ENCODE measurements at regions not wholly inside any gene's neighbourhood (a gene's known extent, or its start where the extent isn't known, plus 50 kb on each side); places are given as distances from the start of the nearest gene placed in this dataset.

- Histone ChIP-seq H3K4me3 (ENCODE audit: low read depth, low read length) (no peak overlapping the region), H3K27me3 (ENCODE audit: control insufficient read depth, insufficient read depth, low read length) (no peaks in the 10 kb centered on the region; the same call in 1 of the 2 replicates), H3K36me3 (ENCODE audit: control insufficient read depth, insufficient read depth, low read length) (no peaks in the 10 kb centered on the region)
- POLR2A ChIA-PET, result no interaction called here
- no peak for TF ChIP-seq CTCF (IDR thresholded peaks at IDR 0.05; ENCODE audit: insufficient read depth, low read depth, low read length)
- CTCF ChIA-PET, result no interaction called here
- DNase-seq (ENCODE audit: low read depth), result no peak
These were observed 127.2 kb upstream of the SLC30A5 start for GRCh38 chr5:68966596-68966995.

GRCh38 chr5:68968429-68968828, 125.4 kb upstream of the SLC30A5 start:
- no peak for TF ChIP-seq CTCF (IDR thresholded peaks at IDR 0.05; ENCODE audit: insufficient read depth, low read depth, low read length)
- Histone ChIP-seq H3K4me3 (ENCODE audit: low read depth, low read length) (no peak overlapping the region), H3K36me3 (ENCODE audit: control insufficient read depth, insufficient read depth, low read length) (no peaks in the 10 kb centered on the region), H3K27me3 (ENCODE audit: control insufficient read depth, insufficient read depth, low read length) (peaks cover 2% of the 10 kb centered on the region; the same call in 1 of the 2 replicates)
- ChIA-PET CTCF (interaction anchor here (0.6 to 1.3 kb wide), 2 partner anchors 12 to 684 kb away, joined by 3 read pairs; no protein-coding TSS in a partner anchor), POLR2A (no interaction called here)
- no peak for DNase-seq (ENCODE audit: low read depth)

GRCh38 chr5:68970617-68971016, 123.2 kb upstream of the SLC30A5 start:
- Histone ChIP-seq H3K4me3 (ENCODE audit: low read depth, low read length) (no peak overlapping the region), H3K27me3 (ENCODE audit: control insufficient read depth, insufficient read depth, low read length) (peaks cover 2% of the 10 kb centered on the region), H3K36me3 (ENCODE audit: control insufficient read depth, insufficient read depth, low read length) (no peaks in the 10 kb centered on the region)
- ChIA-PET CTCF (interaction anchor here (0.8 kb wide), 2 partner anchors 24 to 74 kb away, joined by 3 to 4 read pairs; no protein-coding TSS in a partner anchor), POLR2A (no interaction called here)
- DNase-seq (ENCODE audit: low read depth), result no peak
- TF ChIP-seq CTCF (IDR thresholded peaks at IDR 0.05; ENCODE audit: insufficient read depth, low read depth, low read length), result no peak

- Histone ChIP-seq H3K36me3 (ENCODE audit: control insufficient read depth, insufficient read depth, low read length) (no peaks in the 10 kb centered on the region), H3K27me3 (ENCODE audit: control insufficient read depth, insufficient read depth, low read length) (peaks cover 2% of the 10 kb centered on the region), H3K4me3 (ENCODE audit: low read depth, low read length) (no peak overlapping the region)
- no peak for DNase-seq (ENCODE audit: low read depth)
- ChIA-PET POLR2A (no interaction called here), CTCF (interaction anchor here (0.7 to 1.0 kb wide), 2 partner anchors 12 to 25 kb away, joined by 3 read pairs; no protein-coding TSS in a partner anchor)
- no peak for TF ChIP-seq CTCF (IDR thresholded peaks at IDR 0.05; ENCODE audit: insufficient read depth, low read depth, low read length)
These were observed 120.1 kb upstream of the SLC30A5 start for GRCh38 chr5:68973696-68974095.

- Histone ChIP-seq H3K36me3 (ENCODE audit: control insufficient read depth, insufficient read depth, low read length) (no peaks in the 10 kb centered on the region), H3K4me3 (ENCODE audit: low read depth, low read length) (no peak overlapping the region), H3K27me3 (ENCODE audit: control insufficient read depth, insufficient read depth, low read length) (no peaks in the 10 kb centered on the region)
- TF ChIP-seq CTCF (IDR thresholded peaks at IDR 0.05; ENCODE audit: insufficient read depth, low read depth, low read length), result no peak
- ChIA-PET CTCF (interaction anchor here (0.7 kb wide), 1 partner anchor 266 kb away, joined by 3 read pairs; no protein-coding TSS in a partner anchor), POLR2A (no interaction called here)
- no peak for DNase-seq (ENCODE audit: low read depth)
These were observed 110.8 kb upstream of the SLC30A5 start for GRCh38 chr5:68983043-68983442.

Measured in BJ (cell line).